HG02623 (cell line): ENCODE measurements at regions not wholly inside any gene's neighbourhood (a gene's known extent, or its start where the extent isn't known, plus 50 kb on each side); places are given as distances from the start of the nearest gene placed in this dataset.
"Not testable (repeated sequence)": the region's sequence is repeated elsewhere in the genome, so short reads cannot be mapped to it uniquely, and the experiment has no call there.

Experiments
- ATAC-seq: cut with Tn5 transposase; IDR thresholded peaks from one replicate; pipeline ENCODE4 v1.9.1; 2021; ENCODE audit warnings: moderate library complexity; ENCODE audit not compliant: unreplicated experiment

- ATAC-seq: no peak
These were observed 412.3 kb upstream of the CHORDC1 start for GRCh38 chr11:90635151-90635550.

- no peak for ATAC-seq
These were observed 407.3 kb upstream of the CHORDC1 start for GRCh38 chr11:90630176-90630575.

- ATAC-seq: no peak
These were observed 406.5 kb upstream of the CHORDC1 start for GRCh38 chr11:90629229-90629806.

GRCh38 chr11:90614318-90614717 lies 391.5 kb upstream of the CHORDC1 start:
- ATAC-seq: no peak

GRCh38 chr11:90613037-90613436 lies 390.2 kb upstream of the CHORDC1 start:
- not testable (repeated sequence) for ATAC-seq

- no peak for ATAC-seq
These were observed 383.9 kb upstream of the CHORDC1 start for GRCh38 chr11:90606721-90607120.

- no peak for ATAC-seq
These were observed 378.4 kb upstream of the CHORDC1 start for GRCh38 chr11:90601261-90601660.

- ATAC-seq: no peak
These were observed 371.8 kb upstream of the CHORDC1 start for GRCh38 chr11:90594658-90595057.

GRCh38 chr11:90593099-90593498 lies 370.2 kb upstream of the CHORDC1 start:
- no peak for ATAC-seq

- no peak for ATAC-seq
These were observed 367.4 kb upstream of the CHORDC1 start for GRCh38 chr11:90590286-90590685.

GRCh38 chr11:90589735-90590134 lies 366.9 kb upstream of the CHORDC1 start:
- ATAC-seq: no peak

GRCh38 chr11:90587896-90588295 lies 365.0 kb upstream of the CHORDC1 start:
- no peak for ATAC-seq

- no peak for ATAC-seq
These were observed 362.6 kb upstream of the CHORDC1 start for GRCh38 chr11:90585491-90585890.

GRCh38 chr11:90582999-90583398 lies 360.1 kb upstream of the CHORDC1 start:
- ATAC-seq: not testable (repeated sequence)

- ATAC-seq: no peak
These were observed 341.7 kb upstream of the CHORDC1 start for GRCh38 chr11:90564531-90564930.

GRCh38 chr11:90558328-90558865 lies 335.5 kb upstream of the CHORDC1 start:
- no peak for ATAC-seq

GRCh38 chr11:90556606-90557005 lies 333.8 kb upstream of the CHORDC1 start:
- no peak for ATAC-seq

GRCh38 chr11:90556026-90556425 lies 333.2 kb upstream of the CHORDC1 start:
- no peak for ATAC-seq

GRCh38 chr11:90555477-90555876 lies 332.6 kb upstream of the CHORDC1 start:
- ATAC-seq: no peak

- no peak for ATAC-seq
These were observed 319.2 kb upstream of the CHORDC1 start for GRCh38 chr11:90542092-90542491.

- no peak for ATAC-seq
These were observed 313.5 kb upstream of the CHORDC1 start for GRCh38 chr11:90536301-90536700.

- ATAC-seq: no peak
These were observed 309.3 kb upstream of the CHORDC1 start for GRCh38 chr11:90532125-90532524.

GRCh38 chr11:90531001-90531400 lies 308.2 kb upstream of the CHORDC1 start:
- no peak for ATAC-seq
